ENCODE measurements at regions not wholly inside any gene's neighbourhood (a gene's known extent, or its start where the extent isn't known, plus 50 kb on each side); places are given as distances from the start of the nearest gene placed in this dataset.

DNA sequence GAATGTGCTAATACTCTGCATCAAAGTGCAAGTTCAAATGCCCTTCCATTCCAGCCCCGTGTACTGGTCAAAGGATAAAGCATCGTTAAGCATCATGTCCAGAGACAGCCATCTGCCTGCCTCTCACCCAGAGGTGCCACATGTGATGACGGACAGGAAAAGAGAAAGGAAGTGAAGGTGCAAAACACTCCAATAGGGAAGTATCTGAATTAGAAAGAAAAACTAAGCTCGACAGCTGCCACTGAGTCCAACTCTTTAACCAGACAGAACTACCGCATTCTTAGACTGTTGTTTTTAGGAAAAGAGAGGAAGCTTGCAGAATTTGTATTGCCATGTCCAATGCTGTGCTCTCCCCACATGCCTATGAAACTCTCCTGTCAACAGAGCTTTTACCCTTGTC, 465.0 kb upstream of the SOX5 start:
- no peak overlapping the region for H2BK120ac ChIP-seq (ENCODE audit: low read depth, low read length)
- no CpG with 5 or more reads among the region's 5 CpGs for WGBS, 2 donors (ENCODE audit: extremely low coverage in 2 of 2, insufficient read length in 2 of 2, insufficient replicate concordance in 1 of 2)
- no peak overlapping the region for H3K4me3 ChIP-seq (ENCODE audit: low read length in 2 of 2)
- H3K4ac ChIP-seq (ENCODE audit: low read length) = no peak overlapping the region
- peaks cover 0 to 7% of the 10 kb centered on the region in 2 donors for H3K4me1 ChIP-seq (ENCODE audit: control insufficient read depth in 2 of 2, insufficient read depth in 1 of 2, low read depth in 1 of 2, low read length in 2 of 2)
- DNase-seq (ENCODE audit: low spot score) = no peak
- no peak overlapping the region for H3K27ac ChIP-seq (replicated peaks; ENCODE audit: low read length)
- no peak overlapping the region for H2AK5ac ChIP-seq (ENCODE audit: low read depth, low read length)
- no peak overlapping the region for H2BK15ac ChIP-seq (ENCODE audit: low read length)
- no peak overlapping the region for H3K14ac ChIP-seq (ENCODE audit: low read length)
- no peak overlapping the region for H2BK12ac ChIP-seq (ENCODE audit: low read length)
- no peak overlapping the region for H4K91ac ChIP-seq (ENCODE audit: low read depth, low read length, poor library complexity)
- no peak overlapping the region for H3K23ac ChIP-seq (ENCODE audit: low read depth, low read length, poor library complexity)
- peaks cover 0 to 10% of the 10 kb centered on the region in 2 donors for H3K36me3 ChIP-seq (replicated peaks in 1 of 2; ENCODE audit: control insufficient read depth in 2 of 2, insufficient read depth in 2 of 2, low read length in 2 of 2)
- peaks cover 0 to 8% of the 10 kb centered on the region in 2 donors for H3K9me3 ChIP-seq (replicated peaks in 1 of 2; ENCODE audit: control insufficient read depth in 2 of 2, insufficient read depth in 1 of 2, low read depth in 1 of 2, low read length in 2 of 2)
- no peak overlapping the region for H3K9ac ChIP-seq (ENCODE audit: low read depth, low read length, poor library complexity)
- H3K27me3 ChIP-seq (ENCODE audit: control insufficient read depth in 3 of 3, insufficient read depth in 3 of 3, low read depth in 1 of 3, low read length in 3 of 3) = no peaks in the 10 kb centered on the region
- H3K4me2 ChIP-seq (ENCODE audit: insufficient read depth, low read length, poor library complexity, severe bottlenecking) = no peak overlapping the region
- H2AFZ ChIP-seq (ENCODE audit: low read length) = no peak overlapping the region
- H4K8ac ChIP-seq (ENCODE audit: low read depth, low read length) = no peak overlapping the region
- no peak overlapping the region for H3K18ac ChIP-seq (ENCODE audit: low read length)
- no peak overlapping the region for H2BK5ac ChIP-seq (ENCODE audit: low read length)
- H3K79me1 ChIP-seq (ENCODE audit: low read depth, low read length) = no peaks in the 10 kb centered on the region

DNA sequence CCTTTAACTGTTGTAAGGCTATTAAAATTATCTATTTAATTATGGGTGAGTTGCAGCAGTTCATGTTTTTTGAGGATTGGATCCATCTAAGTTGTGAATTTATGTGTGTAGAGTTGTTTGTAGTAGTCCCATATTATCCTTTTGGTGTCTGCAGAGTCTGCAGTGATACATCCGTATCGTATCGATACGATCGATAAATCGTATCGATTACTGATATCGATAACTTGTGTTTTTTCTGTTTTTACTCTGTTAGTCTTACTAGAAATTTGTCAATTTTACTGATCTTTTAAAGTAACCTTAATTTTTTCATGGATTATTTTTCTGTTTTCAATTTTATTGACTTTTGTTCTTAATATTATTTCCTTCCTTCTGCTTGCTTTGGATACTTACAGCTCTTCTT, 462.5 kb upstream of the SOX5 start:
- Histone ChIP-seq H2BK120ac (ENCODE audit: low read depth, low read length) (no peak overlapping the region), H4K91ac (ENCODE audit: low read depth, low read length, poor library complexity) (no peak overlapping the region), H4K8ac (ENCODE audit: low read depth, low read length) (no peak overlapping the region), H3K9ac (ENCODE audit: low read depth, low read length, poor library complexity) (no peak overlapping the region), H3K79me1 (ENCODE audit: low read depth, low read length) (no peaks in the 10 kb centered on the region), H3K4me1 (ENCODE audit: control insufficient read depth in 2 of 2, insufficient read depth in 1 of 2, low read depth in 1 of 2, low read length in 2 of 2) (peaks cover 0 to 7% of the 10 kb centered on the region in 2 donors), H3K27me3 (ENCODE audit: control insufficient read depth in 3 of 3, insufficient read depth in 3 of 3, low read depth in 1 of 3, low read length in 3 of 3) (no peaks in the 10 kb centered on the region), H2AK5ac (ENCODE audit: low read depth, low read length) (no peak overlapping the region), H3K4ac (ENCODE audit: low read length) (no peak overlapping the region), H2BK5ac (ENCODE audit: low read length) (no peak overlapping the region), H3K4me3 (ENCODE audit: low read length in 2 of 2) (no peak overlapping the region), H2AFZ (ENCODE audit: low read length) (no peak overlapping the region), H3K4me2 (ENCODE audit: insufficient read depth, low read length, poor library complexity, severe bottlenecking) (no peak overlapping the region), H3K14ac (ENCODE audit: low read length) (no peak overlapping the region), H3K23ac (ENCODE audit: low read depth, low read length, poor library complexity) (no peak overlapping the region), H3K27ac (replicated peaks; ENCODE audit: low read length) (no peak overlapping the region), H2BK15ac (ENCODE audit: low read length) (no peak overlapping the region), H3K9me3 (replicated peaks in 1 of 2; ENCODE audit: control insufficient read depth in 2 of 2, insufficient read depth in 1 of 2, low read depth in 1 of 2, low read length in 2 of 2) (no peaks in the 10 kb centered on the region), H3K36me3 (replicated peaks in 1 of 2; ENCODE audit: control insufficient read depth in 2 of 2, insufficient read depth in 2 of 2, low read length in 2 of 2) (peaks cover 0 to 11% of the 10 kb centered on the region in 2 donors), H3K18ac (ENCODE audit: low read length) (no peak overlapping the region), H2BK12ac (ENCODE audit: low read length) (no peak overlapping the region)
- no CpG with 5 or more reads among the region's 8 CpGs for WGBS, 2 donors (ENCODE audit: extremely low coverage in 2 of 2, insufficient read length in 2 of 2, insufficient replicate concordance in 1 of 2)
- no peak for DNase-seq (ENCODE audit: low spot score)

DNA sequence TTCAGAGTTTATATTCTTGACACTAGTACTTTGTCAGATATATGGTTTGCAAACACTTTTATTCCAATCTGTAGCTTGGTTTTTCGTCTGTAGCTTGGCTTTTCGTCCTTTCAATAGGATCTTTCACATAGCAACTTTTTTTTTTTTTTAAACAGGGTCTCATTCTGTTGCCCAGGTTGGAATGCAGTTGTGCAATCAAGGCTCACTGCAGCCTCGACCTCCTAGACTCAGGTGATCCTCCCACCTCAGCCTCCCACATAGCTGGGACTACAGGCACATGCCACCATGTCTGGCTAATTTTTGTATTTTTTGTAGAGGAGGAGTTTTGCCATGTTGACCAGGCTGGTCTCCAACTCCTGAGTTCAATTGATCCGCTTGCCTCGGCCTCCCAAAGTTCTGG, 460.4 kb upstream of the SOX5 start:
- H3K79me1 ChIP-seq (ENCODE audit: low read depth, low read length) = no peaks in the 10 kb centered on the region
- no peak overlapping the region for H2BK120ac ChIP-seq (ENCODE audit: low read depth, low read length)
- no peak overlapping the region for H2BK5ac ChIP-seq (ENCODE audit: low read length)
- H3K4me3 ChIP-seq (ENCODE audit: low read length in 2 of 2) = no peak overlapping the region
- no peak overlapping the region for H3K14ac ChIP-seq (ENCODE audit: low read length)
- no peak overlapping the region for H3K4me2 ChIP-seq (ENCODE audit: insufficient read depth, low read length, poor library complexity, severe bottlenecking)
- H2AK5ac ChIP-seq (ENCODE audit: low read depth, low read length) = no peak overlapping the region
- no peak for DNase-seq (ENCODE audit: low spot score)
- H4K91ac ChIP-seq (ENCODE audit: low read depth, low read length, poor library complexity) = no peak overlapping the region
- H2BK12ac ChIP-seq (ENCODE audit: low read length) = no peak overlapping the region
- no peak overlapping the region for H4K8ac ChIP-seq (ENCODE audit: low read depth, low read length)
- peaks cover 0 to 28% of the 10 kb centered on the region in 2 donors for H3K36me3 ChIP-seq (replicated peaks in 1 of 2; ENCODE audit: control insufficient read depth in 2 of 2, insufficient read depth in 2 of 2, low read length in 2 of 2)
- H3K9me3 ChIP-seq (replicated peaks in 1 of 2; ENCODE audit: control insufficient read depth in 2 of 2, insufficient read depth in 1 of 2, low read depth in 1 of 2, low read length in 2 of 2) = peaks cover 0 to 3% of the 10 kb centered on the region in 2 donors
- no CpG with 5 or more reads among the region's 5 CpGs for WGBS, 2 donors (ENCODE audit: extremely low coverage in 2 of 2, insufficient read length in 2 of 2, insufficient replicate concordance in 1 of 2)
- H3K27ac ChIP-seq (replicated peaks; ENCODE audit: low read length) = no peak overlapping the region
- H2BK15ac ChIP-seq (ENCODE audit: low read length) = no peak overlapping the region
- H3K23ac ChIP-seq (ENCODE audit: low read depth, low read length, poor library complexity) = no peak overlapping the region
- H3K9ac ChIP-seq (ENCODE audit: low read depth, low read length, poor library complexity) = no peak overlapping the region
- no peak overlapping the region for H3K4ac ChIP-seq (ENCODE audit: low read length)
- H3K4me1 ChIP-seq (ENCODE audit: control insufficient read depth in 2 of 2, insufficient read depth in 1 of 2, low read depth in 1 of 2, low read length in 2 of 2) = peaks cover 2 to 4% of the 10 kb centered on the region in 2 donors
- H3K18ac ChIP-seq (ENCODE audit: low read length) = no peak overlapping the region
- H3K27me3 ChIP-seq (ENCODE audit: control insufficient read depth in 3 of 3, insufficient read depth in 3 of 3, low read depth in 1 of 3, low read length in 3 of 3) = no peaks in the 10 kb centered on the region
- H2AFZ ChIP-seq (ENCODE audit: low read length) = no peak overlapping the region

DNA sequence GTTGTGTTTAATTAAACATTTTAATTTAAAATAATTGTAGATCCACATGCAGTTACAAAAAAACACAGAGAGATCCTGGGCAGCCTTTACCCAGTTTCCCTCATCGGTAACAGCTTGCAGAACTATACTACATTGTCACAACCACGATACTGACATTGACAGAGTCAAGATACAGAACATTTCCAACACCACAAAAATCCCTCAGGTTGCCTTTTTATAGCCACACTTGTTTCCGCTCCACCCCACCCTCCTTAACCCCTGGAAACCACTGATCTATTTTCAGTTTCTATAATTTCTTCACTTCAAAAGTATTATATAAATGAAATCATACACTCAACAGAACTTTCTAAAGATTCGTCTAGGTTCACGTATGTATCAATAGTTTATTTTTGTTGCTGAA, 458.8 kb upstream of the SOX5 start:
- H3K27me3 ChIP-seq (ENCODE audit: control insufficient read depth in 3 of 3, insufficient read depth in 3 of 3, low read depth in 1 of 3, low read length in 3 of 3) = no peaks in the 10 kb centered on the region
- no CpG with 5 or more reads among the region's 5 CpGs for WGBS, 2 donors (ENCODE audit: extremely low coverage in 2 of 2, insufficient read length in 2 of 2, insufficient replicate concordance in 1 of 2)
- no peak overlapping the region for H4K91ac ChIP-seq (ENCODE audit: low read depth, low read length, poor library complexity)

More for the DNA sequence above, 458.8 kb upstream of the SOX5 start:
- H2BK15ac ChIP-seq (ENCODE audit: low read length) = no peak overlapping the region
- no peak overlapping the region for H4K8ac ChIP-seq (ENCODE audit: low read depth, low read length)
- peaks cover 0 to 5% of the 10 kb centered on the region in 2 donors for H3K4me1 ChIP-seq (ENCODE audit: control insufficient read depth in 2 of 2, insufficient read depth in 1 of 2, low read depth in 1 of 2, low read length in 2 of 2)
- H3K27ac ChIP-seq (replicated peaks; ENCODE audit: low read length) = no peak overlapping the region
- no peak overlapping the region for H3K9ac ChIP-seq (ENCODE audit: low read depth, low read length, poor library complexity)
- no peak overlapping the region for H3K4ac ChIP-seq (ENCODE audit: low read length)
- no peak overlapping the region for H3K23ac ChIP-seq (ENCODE audit: low read depth, low read length, poor library complexity)
- H3K4me2 ChIP-seq (ENCODE audit: insufficient read depth, low read length, poor library complexity, severe bottlenecking) = no peak overlapping the region
- H2BK5ac ChIP-seq (ENCODE audit: low read length) = no peak overlapping the region
- H3K9me3 ChIP-seq (replicated peaks in 1 of 2; ENCODE audit: control insufficient read depth in 2 of 2, insufficient read depth in 1 of 2, low read depth in 1 of 2, low read length in 2 of 2) = peaks cover 0 to 3% of the 10 kb centered on the region in 2 donors
- H2BK12ac ChIP-seq (ENCODE audit: low read length) = no peak overlapping the region
- H2BK120ac ChIP-seq (ENCODE audit: low read depth, low read length) = no peak overlapping the region
- H3K14ac ChIP-seq (ENCODE audit: low read length) = no peak overlapping the region
- H2AFZ ChIP-seq (ENCODE audit: low read length) = no peak overlapping the region
- peaks cover 0 to 41% of the 10 kb centered on the region in 2 donors for H3K36me3 ChIP-seq (replicated peaks in 1 of 2; ENCODE audit: control insufficient read depth in 2 of 2, insufficient read depth in 2 of 2, low read length in 2 of 2)
- no peak overlapping the region for H3K4me3 ChIP-seq (ENCODE audit: low read length in 2 of 2)
- DNase-seq (ENCODE audit: low spot score) = no peak
- H3K18ac ChIP-seq (ENCODE audit: low read length) = no peak overlapping the region
- no peak overlapping the region for H2AK5ac ChIP-seq (ENCODE audit: low read depth, low read length)
- H3K79me1 ChIP-seq (ENCODE audit: low read depth, low read length) = no peaks in the 10 kb centered on the region
